ENCODE measurements at regions not wholly inside any gene's neighbourhood (a gene's known extent, or its start where the extent isn't known, plus 50 kb on each side); places are given as distances from the start of the nearest gene placed in this dataset.

- POLR2A ChIA-PET, result no interaction called here
- CTCF ChIA-PET, result interaction anchor here (1.0 kb wide), 1 partner anchor 169 kb away, joined by 3 read pairs; no protein-coding TSS in a partner anchor
- TF ChIP-seq CTCF (IDR thresholded peaks at IDR 0.05; ENCODE audit: insufficient read depth, low read length, missing control alignments), result no peak
- no peak for DNase-seq (ENCODE audit: low read depth, low spot score)
- no peak overlapping the region for H3K4me3 ChIP-seq (ENCODE audit: low read depth, low read length)
Measured at GRCh38 chr9:587527-587926, 254.0 kb upstream of the DMRT1 start.

- CTCF ChIA-PET, result interaction anchor here (0.9 to 1.0 kb wide), 2 partner anchors 22 to 218 kb away, joined by 3 to 4 read pairs; no protein-coding TSS in a partner anchor
- no peak for DNase-seq (ENCODE audit: low read depth, low spot score)
- no peak for TF ChIP-seq CTCF (IDR thresholded peaks at IDR 0.05; ENCODE audit: insufficient read depth, low read length, missing control alignments)
- no peak overlapping the region for H3K4me3 ChIP-seq (ENCODE audit: low read depth, low read length)
- POLR2A ChIA-PET, result no interaction called here
Measured at GRCh38 chr9:588981-589380, 252.5 kb upstream of the DMRT1 start.

GRCh38 chr9:589723-590122 lies 251.8 kb upstream of the DMRT1 start:
- TF ChIP-seq CTCF (IDR thresholded peaks at IDR 0.05; ENCODE audit: insufficient read depth, low read length, missing control alignments), result no peak
- ChIA-PET POLR2A (no interaction called here), CTCF (interaction anchor here (1.0 kb wide), 1 partner anchor 217 kb away, joined by 4 read pairs; no protein-coding TSS in a partner anchor)
- peak; percentile 26 for DNase-seq (ENCODE audit: low read depth, low spot score)
- H3K4me3 ChIP-seq (ENCODE audit: low read depth, low read length), result no peak overlapping the region

- CTCF ChIA-PET, result no interaction called here
- no peak overlapping the region for H3K4me3 ChIP-seq (ENCODE audit: low read depth, low read length)
- no peak for TF ChIP-seq CTCF (IDR thresholded peaks at IDR 0.05; ENCODE audit: insufficient read depth, low read length, missing control alignments)
- no peak for DNase-seq (ENCODE audit: low read depth, low spot score)
- POLR2A ChIA-PET, result no interaction called here
Measured at GRCh38 chr9:591292-591691, 250.2 kb upstream of the DMRT1 start.

- ChIA-PET CTCF (no interaction called here), POLR2A (no interaction called here)
- TF ChIP-seq CTCF (IDR thresholded peaks at IDR 0.05; ENCODE audit: insufficient read depth, low read length, missing control alignments), result no peak
- DNase-seq (ENCODE audit: low read depth, low spot score), result no peak
- H3K4me3 ChIP-seq (ENCODE audit: low read depth, low read length), result no peak overlapping the region
Measured at GRCh38 chr9:592225-592624, 249.3 kb upstream of the DMRT1 start.

GRCh38 chr9:592733-593132 lies 248.8 kb upstream of the DMRT1 start:
- no peak for TF ChIP-seq CTCF (IDR thresholded peaks at IDR 0.05; ENCODE audit: insufficient read depth, low read length, missing control alignments)
- ChIA-PET CTCF (no interaction called here), POLR2A (no interaction called here)
- DNase-seq (ENCODE audit: low read depth, low spot score), result no peak
- H3K4me3 ChIP-seq (ENCODE audit: low read depth, low read length), result no peak overlapping the region
